ENCODE measurements at regions not wholly inside any gene's neighbourhood (a gene's known extent, or its start where the extent isn't known, plus 50 kb on each side); places are given as distances from the start of the nearest gene placed in this dataset.

GRCh38 chr18:10231220-10231619 is 223.2 kb upstream of the APCDD1 start:
- Mint-ChIP-seq H3K9me3 (ENCODE audit: unreplicated experiment) (peaks cover 2% of the 10 kb centered on the region), H3K27ac (ENCODE audit: unreplicated experiment) (no peak overlapping the region), H3K36me3 (ENCODE audit: unreplicated experiment) (peaks cover 11% of the 10 kb centered on the region), H3K4me3 (ENCODE audit: unreplicated experiment) (no peak overlapping the region), H3K27me3 (ENCODE audit: unreplicated experiment) (no peaks in the 10 kb centered on the region), H3K4me1 (ENCODE audit: low read depth, unreplicated experiment) (no peaks in the 10 kb centered on the region)
- no peak for DNase-seq
- TF ChIP-seq, protein P1, sequence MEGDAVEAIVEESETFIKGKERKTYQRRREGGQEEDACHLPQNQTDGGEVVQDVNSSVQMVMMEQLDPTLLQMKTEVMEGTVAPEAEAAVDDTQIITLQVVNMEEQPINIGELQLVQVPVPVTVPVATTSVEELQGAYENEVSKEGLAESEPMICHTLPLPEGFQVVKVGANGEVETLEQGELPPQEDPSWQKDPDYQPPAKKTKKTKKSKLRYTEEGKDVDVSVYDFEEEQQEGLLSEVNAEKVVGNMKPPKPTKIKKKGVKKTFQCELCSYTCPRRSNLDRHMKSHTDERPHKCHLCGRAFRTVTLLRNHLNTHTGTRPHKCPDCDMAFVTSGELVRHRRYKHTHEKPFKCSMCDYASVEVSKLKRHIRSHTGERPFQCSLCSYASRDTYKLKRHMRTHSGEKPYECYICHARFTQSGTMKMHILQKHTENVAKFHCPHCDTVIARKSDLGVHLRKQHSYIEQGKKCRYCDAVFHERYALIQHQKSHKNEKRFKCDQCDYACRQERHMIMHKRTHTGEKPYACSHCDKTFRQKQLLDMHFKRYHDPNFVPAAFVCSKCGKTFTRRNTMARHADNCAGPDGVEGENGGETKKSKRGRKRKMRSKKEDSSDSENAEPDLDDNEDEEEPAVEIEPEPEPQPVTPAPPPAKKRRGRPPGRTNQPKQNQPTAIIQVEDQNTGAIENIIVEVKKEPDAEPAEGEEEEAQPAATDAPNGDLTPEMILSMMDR (IDR thresholded peaks at IDR 0.05; ENCODE audit: partially characterized antibody, unreplicated experiment): no peak

- Mint-ChIP-seq H3K36me3 (ENCODE audit: unreplicated experiment) (peaks cover 11% of the 10 kb centered on the region), H3K27ac (ENCODE audit: unreplicated experiment) (no peak overlapping the region), H3K27me3 (ENCODE audit: unreplicated experiment) (no peaks in the 10 kb centered on the region), H3K4me1 (ENCODE audit: low read depth, unreplicated experiment) (no peaks in the 10 kb centered on the region), H3K9me3 (ENCODE audit: unreplicated experiment) (peaks cover 3% of the 10 kb centered on the region), H3K4me3 (ENCODE audit: unreplicated experiment) (no peak overlapping the region)
- TF ChIP-seq, protein P1 (IDR thresholded peaks at IDR 0.05; ENCODE audit: partially characterized antibody, unreplicated experiment): no peak
- DNase-seq: no peak
Observed at GRCh38 chr18:10232062-10232461, 222.4 kb upstream of the APCDD1 start.

DNA sequence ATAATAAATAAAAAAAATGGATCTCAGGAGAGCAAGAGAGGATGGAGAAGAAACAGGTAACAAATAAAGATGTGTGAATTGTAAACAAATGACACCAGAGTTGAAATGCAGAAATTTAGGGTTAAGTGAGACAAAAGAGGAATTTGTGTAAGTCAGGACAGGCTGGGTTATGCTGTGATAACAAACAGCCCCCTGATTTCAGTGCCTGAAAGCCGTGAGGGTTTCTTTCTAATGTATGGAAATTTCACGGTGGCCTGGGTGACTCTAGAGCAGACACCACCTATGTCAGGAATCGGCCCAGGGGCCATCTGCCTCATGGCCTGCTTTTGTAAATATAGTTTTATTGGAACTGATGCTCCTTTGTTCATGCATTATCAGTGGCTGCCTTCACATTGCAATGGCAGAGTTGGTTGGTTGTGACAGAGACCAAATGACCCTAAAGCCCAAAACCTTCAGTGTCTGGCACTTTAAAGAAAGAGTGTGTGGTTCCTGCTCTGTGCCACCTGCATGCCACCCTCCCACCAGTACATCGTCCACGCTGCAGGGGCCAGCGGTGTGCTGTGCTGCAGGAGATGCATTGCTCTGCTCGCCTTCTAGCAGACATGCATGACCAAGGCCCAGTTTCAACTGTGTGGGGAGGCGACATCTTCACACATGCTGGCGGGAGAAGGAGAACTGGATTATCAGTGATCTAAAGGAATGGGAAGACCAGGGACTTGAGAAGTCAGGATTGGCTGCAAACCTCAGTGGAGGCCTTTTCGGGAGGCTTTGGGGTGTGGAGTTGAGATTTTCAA is 221.2 kb upstream of the APCDD1 start:
- Mint-ChIP-seq H3K36me3 (ENCODE audit: unreplicated experiment) (peaks cover 11% of the 10 kb centered on the region), H3K27ac (ENCODE audit: unreplicated experiment) (no peak overlapping the region), H3K4me1 (ENCODE audit: low read depth, unreplicated experiment) (no peaks in the 10 kb centered on the region), H3K9me3 (ENCODE audit: unreplicated experiment) (peaks cover 6% of the 10 kb centered on the region), H3K27me3 (ENCODE audit: unreplicated experiment) (peaks cover 1% of the 10 kb centered on the region), H3K4me3 (ENCODE audit: unreplicated experiment) (no peak overlapping the region)
- TF ChIP-seq, protein P1 (IDR thresholded peaks at IDR 0.05; ENCODE audit: partially characterized antibody, unreplicated experiment): no peak
- DNase-seq: no peak

- no peak for DNase-seq
- peaks cover 11% of the 10 kb centered on the region for H3K36me3 Mint-ChIP-seq (ENCODE audit: unreplicated experiment)
- TF ChIP-seq, protein P1 (IDR thresholded peaks at IDR 0.05; ENCODE audit: partially characterized antibody, unreplicated experiment): no peak
- peaks cover 1% of the 10 kb centered on the region for H3K27me3 Mint-ChIP-seq (ENCODE audit: unreplicated experiment)
- peaks cover 6% of the 10 kb centered on the region for H3K9me3 Mint-ChIP-seq (ENCODE audit: unreplicated experiment)
- peaks cover 5% of the 10 kb centered on the region for H3K4me1 Mint-ChIP-seq (ENCODE audit: low read depth, unreplicated experiment)
- no peak overlapping the region for H3K27ac Mint-ChIP-seq (ENCODE audit: unreplicated experiment)
- no peak overlapping the region for H3K4me3 Mint-ChIP-seq (ENCODE audit: unreplicated experiment)
Observed at GRCh38 chr18:10234281-10234680, 220.2 kb upstream of the APCDD1 start.

DNA sequence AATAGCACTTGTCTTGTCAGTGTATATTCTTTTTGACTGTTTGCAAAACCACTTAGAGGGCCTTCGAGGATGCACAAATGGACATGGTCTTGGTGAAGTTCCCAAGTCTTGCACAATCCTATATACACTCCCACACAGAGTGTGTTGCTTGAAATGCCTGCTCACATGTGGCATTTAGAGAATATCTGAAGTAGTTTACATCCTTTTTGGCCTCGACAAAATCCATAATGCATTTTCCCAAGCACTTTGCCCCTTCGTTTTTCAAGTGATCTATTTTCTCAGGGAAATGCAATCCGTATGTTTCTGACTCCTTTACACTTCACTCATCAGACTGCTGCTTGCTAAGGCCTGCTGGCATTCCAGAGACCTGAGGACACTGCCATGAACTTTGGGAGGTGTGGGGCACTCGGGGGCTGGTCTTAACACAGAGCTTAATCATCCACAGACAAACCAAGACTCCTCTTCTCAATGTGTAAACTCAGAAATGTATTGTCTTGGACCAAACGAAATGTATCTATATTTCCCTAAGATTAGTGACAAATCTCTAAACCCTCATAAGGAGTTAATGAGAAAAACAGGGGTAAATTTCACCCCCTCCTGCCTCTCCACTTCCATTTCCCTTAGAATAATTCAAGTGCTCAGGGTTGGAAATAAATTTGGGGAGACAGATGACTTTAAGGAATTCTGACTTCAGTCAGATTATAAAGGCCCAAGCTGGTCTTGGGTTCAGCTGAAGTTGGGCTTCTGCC is 219.3 kb upstream of the APCDD1 start:
- Mint-ChIP-seq H3K9me3 (ENCODE audit: unreplicated experiment) (peaks cover 6% of the 10 kb centered on the region), H3K27ac (ENCODE audit: unreplicated experiment) (no peak overlapping the region), H3K4me3 (ENCODE audit: unreplicated experiment) (no peak overlapping the region)

More for the DNA sequence above, 219.3 kb upstream of the APCDD1 start:
- TF ChIP-seq, protein P1 (IDR thresholded peaks at IDR 0.05; ENCODE audit: partially characterized antibody, unreplicated experiment): no peak
- Mint-ChIP-seq H3K36me3 (ENCODE audit: unreplicated experiment) (peaks cover 11% of the 10 kb centered on the region), H3K4me1 (ENCODE audit: low read depth, unreplicated experiment) (peaks cover 5% of the 10 kb centered on the region), H3K27me3 (ENCODE audit: unreplicated experiment) (peaks cover 1% of the 10 kb centered on the region)
- no peak for DNase-seq

Data from glutamatergic neuron (in vitro differentiated cells).